Pancreas (tissue), 10 donors: ENCODE measurements at regions not wholly inside any gene's neighbourhood (a gene's known extent, or its start where the extent isn't known, plus 50 kb on each side); places are given as distances from the start of the nearest gene placed in this dataset.

ENCODE experiments used
- ATAC-seq, 4 donors: fragments of 200-7000 bp; cut with Tn5 transposase; one replicate each; pipeline versions ENCODE4 v1.8.0 to v1.9.1; 2020; ENCODE audit warnings: mild to moderate bottlenecking in 4 of 4, moderate library complexity in 4 of 4
- DNase-seq, 6 donors: peaks; one replicate each; pipeline ENCODE4 v3.0.0-alpha.2; 2020
- FAIRE-seq: peaks from 2 replicates; lab custom pipeline; 2012; peaks lifted over from hg19 to GRCh38; lab: Jason Lieb, UNC
- H3K27ac ChIP-seq, 4 donors: fragments of 200-600 bp; sonication (generic); 1 replicate in 3 of 4; 2 replicates in 1 of 4; pipeline versions ENCODE4 v1.5.0 to v1.8.0; 2020
- H3K27me3 ChIP-seq, 4 donors: fragments of 200-600 bp; one replicate each; pipeline ENCODE4 v1.8.0; 2021
- H3K36me3 ChIP-seq, 3 donors: fragments of 200-600 bp; sonication (generic) in 1 of 3; one replicate each; pipeline versions ENCODE4 v1.5.0 to v1.8.0; 2020 to 2021
- H3K4me1 ChIP-seq, 3 donors: fragments of 200-600 bp; one replicate each; pipeline ENCODE4 v1.8.0; 2021
- H3K4me3 ChIP-seq, 4 donors: fragments of 200-600 bp; sonication (generic) in 2 of 4; one replicate each; pipeline versions ENCODE4 v1.5.0 to v1.8.0; 2020 to 2021
- H3K9me3 ChIP-seq, 4 donors: fragments of 200-600 bp; one replicate each; pipeline ENCODE4 v1.8.0; 2021
- CTCF ChIP-seq, 4 donors: fragments of 200-600 bp; sonication (generic) in 3 of 4; IDR thresholded peaks; one replicate each; pipeline versions ENCODE4 v1.5.0 to v1.8.0; 2021; ENCODE audit warnings: antibody characterized with exemption in 4 of 4
- WGBS, 2 donors: extraction: QIAGEN DNeasy Blood & Tissue Kit; methylation state at CpG; one replicate each; pipeline ENCODE4 v1.1.7; 2013; 5-methylcytosine and 5-hydroxymethylcytosine counted together
- intact Hi-C, 3 donors: fragments of 100-400 bp; cut with DNase I; formaldehyde crosslinking; loops; one replicate each; pipeline versions ENCODE4 v1.11.1 to v1.14.2; 2022
- donor health status: healthy with polysubstance abuse.
- donor health status: DM: no; HTN: no; CAD: no; lungs with moderate emphysema.
- donor health status: DM: no; HTN: no; CAD: no.
- donor health status: control.
- donor health status: control.
- donor health status: Bipolar disorder and iron deficiency.
- donor health status: DM: yes; HTN: yes; CAD: no.
- donor health status: DM: no; HTN: no; CAD: no.
- donor health status: DM: no; HTN: no; CAD: no.
- donor health status: DM: yes; HTN: yes; CAD: no.

DNA sequence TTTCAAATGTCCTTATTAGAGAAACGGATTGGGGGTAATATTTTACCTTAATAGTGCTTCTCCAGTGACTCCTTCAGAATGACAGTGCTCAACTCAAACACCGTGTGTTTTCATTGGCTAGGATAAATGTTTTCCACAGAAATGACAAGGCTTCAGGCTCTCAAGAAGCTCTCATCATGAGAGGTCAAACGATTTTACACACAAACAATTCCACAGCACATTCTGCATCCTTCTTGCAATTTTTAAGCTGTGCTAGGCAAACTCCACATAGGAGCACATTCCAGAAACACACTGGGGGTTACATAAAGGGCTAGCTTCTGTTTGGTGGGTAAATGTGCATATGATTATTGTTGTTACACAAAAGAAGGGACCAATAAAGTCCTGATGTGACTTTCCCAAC is 75.5 kb upstream of the IPO9 start:
- no peak for FAIRE-seq
- Histone ChIP-seq H3K9me3 (no peaks in the 10 kb centered on the region), H3K4me1 (no peaks in the 10 kb centered on the region), H3K27ac (no peak overlapping the region), H3K4me3 (no peak overlapping the region), H3K36me3 (no peaks in the 10 kb centered on the region), H3K27me3 (no peaks in the 10 kb centered on the region)
- no peak for DNase-seq
- 52 to 54% methylated on average over 3 of the region's 3 CpGs for WGBS, 2 donors
- intact Hi-C loops = no loop called here
- no peak for ATAC-seq
- TF ChIP-seq CTCF (IDR thresholded peaks at IDR 0.05) = no peak

DNA sequence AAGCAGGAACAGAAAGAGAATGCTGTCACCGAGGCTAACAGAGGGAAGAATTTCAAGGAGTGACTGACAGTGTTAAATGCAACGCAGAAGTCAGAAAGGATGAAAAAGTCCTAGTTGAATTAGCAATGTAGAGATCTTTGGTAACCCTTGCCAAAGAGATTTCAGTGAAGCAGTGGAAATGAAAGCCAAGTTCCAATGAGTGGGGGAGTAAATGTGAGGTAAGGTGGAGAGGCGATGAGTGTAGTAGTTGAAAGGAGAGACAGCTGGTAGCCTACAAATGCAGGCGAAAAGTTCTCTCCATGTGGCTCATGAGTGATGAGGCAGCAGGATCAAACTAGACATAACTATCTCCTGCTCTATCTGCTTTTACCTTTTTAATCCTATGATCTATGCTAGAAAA is 74.6 kb upstream of the IPO9 start:
- no peak for FAIRE-seq
- DNase-seq = no peak
- no peaks in the 10 kb centered on the region for H3K4me1 ChIP-seq
- H3K27ac ChIP-seq = no peak overlapping the region
- no peaks in the 10 kb centered on the region for H3K27me3 ChIP-seq
- no peaks in the 10 kb centered on the region for H3K9me3 ChIP-seq
- peak in 1 of 4 donors; percentile 37 for ATAC-seq
- no peak overlapping the region for H3K4me3 ChIP-seq
- intact Hi-C loops = no loop called here
- TF ChIP-seq CTCF (IDR thresholded peaks at IDR 0.05) = no peak
- WGBS, 2 donors = 86 to 93% methylated on average over 4 of the region's 4 CpGs
- no peaks in the 10 kb centered on the region for H3K36me3 ChIP-seq

- FAIRE-seq (no peak), DNase-seq (no peak), ATAC-seq (no peak)
- no peaks in the 10 kb centered on the region for H3K27me3 ChIP-seq
- intact Hi-C loops = no loop called here
- H3K27ac ChIP-seq = no peak overlapping the region
- H3K9me3 ChIP-seq = no peaks in the 10 kb centered on the region
- no peaks in the 10 kb centered on the region for H3K4me1 ChIP-seq
- no peak overlapping the region for H3K4me3 ChIP-seq
- TF ChIP-seq CTCF (IDR thresholded peaks at IDR 0.05) = no peak
- no peaks in the 10 kb centered on the region for H3K36me3 ChIP-seq
Observed at GRCh38 chr1:201755200-201755599, 73.8 kb upstream of the IPO9 start.

- Histone ChIP-seq H3K9me3 (no peaks in the 10 kb centered on the region), H3K27ac (no peak overlapping the region), H3K36me3 (no peaks in the 10 kb centered on the region), H3K4me3 (no peak overlapping the region), H3K4me1 (no peaks in the 10 kb centered on the region), H3K27me3 (no peaks in the 10 kb centered on the region)
- no peak for TF ChIP-seq CTCF (IDR thresholded peaks at IDR 0.05)
- intact Hi-C loops = no loop called here
- DNase-seq (no peak), ATAC-seq (no peak), FAIRE-seq (no peak)
Observed at GRCh38 chr1:201756406-201756805, 72.6 kb upstream of the IPO9 start.

DNA sequence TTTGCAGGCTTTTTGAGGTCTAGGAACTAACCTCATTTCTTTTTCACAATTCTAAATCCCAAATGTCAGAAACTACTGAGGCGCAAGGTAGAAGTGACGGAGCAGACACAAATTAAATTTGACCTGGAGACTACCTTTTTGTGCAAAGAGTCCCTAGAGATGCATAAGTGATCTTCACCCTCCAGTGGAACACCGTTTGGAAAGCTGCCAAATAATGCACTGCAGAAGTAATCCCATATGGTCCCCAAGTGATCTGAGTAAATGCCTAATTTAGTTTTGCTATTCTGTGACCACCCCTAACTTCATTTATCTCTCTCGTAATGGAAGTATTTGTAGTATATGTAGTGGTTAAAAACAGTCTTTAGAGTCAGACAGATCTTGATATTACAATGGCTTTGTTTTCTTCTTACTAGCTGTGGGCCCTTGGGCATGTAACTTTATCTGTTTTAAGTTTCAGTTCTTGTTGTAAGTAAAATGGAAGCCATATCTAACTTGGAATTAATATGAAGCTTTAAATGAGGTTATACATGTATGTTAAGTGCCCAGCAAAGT is 70.4 kb upstream of the IPO9 start:
- FAIRE-seq (no peak), DNase-seq (no peak), ATAC-seq (no peak)
- no peak for TF ChIP-seq CTCF (IDR thresholded peaks at IDR 0.05)
- WGBS, 2 donors = 80 to 85% methylated on average over 4 of the region's 4 CpGs
- no peaks in the 10 kb centered on the region for H3K4me1 ChIP-seq
- H3K27ac ChIP-seq = no peak overlapping the region
- no peaks in the 10 kb centered on the region for H3K36me3 ChIP-seq
- no peaks in the 10 kb centered on the region for H3K9me3 ChIP-seq
- H3K27me3 ChIP-seq = no peaks in the 10 kb centered on the region
- no peak overlapping the region for H3K4me3 ChIP-seq
- intact Hi-C loops = no loop called here
